SK-N-SH (cell line): ENCODE measurements at regions not wholly inside any gene's neighbourhood (a gene's known extent, or its start where the extent isn't known, plus 50 kb on each side); places are given as distances from the start of the nearest gene placed in this dataset.

ENCODE experiments used
- CTCF ChIA-PET: fragments of 300-600, 350-600 bp; formaldehyde crosslinking; extraction: SDS; loops from one replicate; lab custom pipeline; 2021; lab: Yijun Ruan, JAX
- POLR2A ChIA-PET: fragments of 350-600 bp; sonication (Branson Sonifier 250); formaldehyde crosslinking; extraction: SDS; loops from one replicate; lab custom pipeline; 2020; ENCODE audit warnings: antibody characterized with exemption, inconsistent platforms; lab: Yijun Ruan, JAX
- DNase-seq: peaks from one replicate; pipeline ENCODE4 v3.0.0; 2012
- H2AFZ ChIP-seq: fragments of 200-600 bp; sonication (generic); 2 replicates; pipeline ENCODE4 v1.8.1; 2016; ENCODE audit warnings: antibody characterized with exemption, mild to moderate bottlenecking, low read depth
- H3F3A ChIP-seq: fragments of 200-600 bp; sonication (generic); replicated peaks from 2 replicates; pipeline ENCODE3; 2016; ENCODE audit warnings: antibody characterized with exemption, mild to moderate bottlenecking; ENCODE audit not compliant: insufficient read depth
- H3K27ac ChIP-seq, 2 experiments: fragments of 200-500 bp in 1 of 2; fragments of 200-600 bp in 1 of 2; sonication (Bioruptor generic) in 1 of 2; sonication (generic), shearing (Covaris generic) in 1 of 2; 2 replicates each; pipeline versions ENCODE4 v1.5.1 to v1.6.1; 2014 to 2016; ENCODE audit warnings: low read depth in 2 of 2, inconsistent platforms in 1 of 2, low read length in 1 of 2, mild to moderate bottlenecking in 1 of 2, mixed read lengths in 1 of 2
- H3K27me3 ChIP-seq: fragments of 200-600 bp; sonication (generic), shearing (Covaris generic); 2 replicates; pipeline ENCODE4 v1.6.1; 2016; ENCODE audit warnings: mixed run types; ENCODE audit not compliant: insufficient read depth
- H3K36me3 ChIP-seq, 2 experiments: fragments of 200-500 bp in 1 of 2; fragments of 200-600 bp in 1 of 2; sonication (Bioruptor generic) in 1 of 2; sonication (generic) in 1 of 2; replicated peaks in 1 of 2; 2 replicates each; pipeline versions ENCODE3 to v1.5.1; 2014 to 2016; ENCODE audit warnings: low read length in 1 of 2, mild to moderate bottlenecking in 1 of 2; ENCODE audit not compliant: insufficient read depth in 2 of 2, control insufficient read depth in 1 of 2
- H3K4me1 ChIP-seq, 2 experiments: fragments of 200-500 bp in 1 of 2; fragments of 200-600 bp in 1 of 2; sonication (Bioruptor generic) in 1 of 2; sonication (generic), shearing (Covaris generic) in 1 of 2; 2 replicates each; pipeline versions ENCODE4 v1.5.1 to v1.6.1; 2014 to 2016; ENCODE audit warnings: low read depth in 1 of 2, low read length in 1 of 2, mixed run types in 1 of 2; ENCODE audit not compliant: insufficient read depth in 2 of 2, control insufficient read depth in 1 of 2
- H3K4me2 ChIP-seq: fragments of 200-600 bp; sonication (generic), shearing (Covaris generic); 2 replicates; pipeline ENCODE4 v1.6.1; 2017; ENCODE audit warnings: mixed run types
- H3K4me3 ChIP-seq, 2 experiments: fragments of 200-500 bp in 1 of 2; fragments of 200-600 bp in 1 of 2; sonication (Bioruptor generic) in 1 of 2; sonication (generic), shearing (Covaris generic) in 1 of 2; 2 replicates each; pipeline versions ENCODE4 v1.5.1 to v1.8.1; 2014 to 2016; ENCODE audit warnings: low read depth in 2 of 2, inconsistent platforms in 1 of 2, low read length in 1 of 2, mild to moderate bottlenecking in 1 of 2, mixed read lengths in 1 of 2, moderate library complexity in 1 of 2
- H3K79me2 ChIP-seq: fragments of 200-600 bp; sonication (generic); 2 replicates; pipeline ENCODE4 v1.8.1; 2017; ENCODE audit warnings: mild to moderate bottlenecking; ENCODE audit not compliant: insufficient read depth
- H3K9ac ChIP-seq: fragments of 200-600 bp; sonication (generic); 2 replicates; pipeline ENCODE4 v1.6.1; 2017; ENCODE audit warnings: mixed run types
- H3K9me2 ChIP-seq: fragments of 200-600 bp; sonication (generic); 2 replicates; pipeline ENCODE4 v1.6.1; 2017; ENCODE audit warnings: mixed run types
- H3K9me3 ChIP-seq: fragments of 200-600 bp; sonication (generic); 2 replicates; pipeline ENCODE4 v1.6.1; 2017; ENCODE audit warnings: mixed run types, mild to moderate bottlenecking, moderate library complexity
- H4K20me1 ChIP-seq: fragments of 200-600 bp; sonication (generic); 2 replicates; pipeline ENCODE4 v1.6.1; 2017; ENCODE audit warnings: mild to moderate bottlenecking, mixed run types; ENCODE audit not compliant: insufficient read depth
- FOSL2 ChIP-seq: IDR thresholded peaks from 2 replicates; pipeline ENCODE4 v1.4.0; 2012; ENCODE audit warnings: low read depth, mild to moderate bottlenecking, moderate library complexity, borderline replicate concordance
- GABPA ChIP-seq: IDR thresholded peaks from 2 replicates; pipeline ENCODE4 v1.4.0; 2012; ENCODE audit warnings: low read depth, mild to moderate bottlenecking
- GATA2 ChIP-seq: sonication (generic); formaldehyde crosslinking; IDR thresholded peaks from 2 replicates; pipeline ENCODE4 v1.5.0; 2020; ENCODE audit warnings: mild to moderate bottlenecking, missing genetic modification reagents
- IRF3 ChIP-seq: fragments of 150-350 bp; IDR thresholded peaks from 2 replicates; pipeline ENCODE4 v1.6.1; 2016; ENCODE audit warnings: mild to moderate bottlenecking, low read depth, low read length
- RAD21 ChIP-seq: IDR thresholded peaks from 2 replicates; pipeline ENCODE4 v1.6.1; 2012; ENCODE audit warnings: mild to moderate bottlenecking, low read length
- REST ChIP-seq: IDR thresholded peaks from 2 replicates; pipeline ENCODE4 v1.6.1; 2012; ENCODE audit warnings: mild to moderate bottlenecking, low read depth, low read length, moderate library complexity
- RFX5 ChIP-seq: IDR thresholded peaks from 2 replicates; pipeline ENCODE4 v1.6.1; 2012; ENCODE audit warnings: mild to moderate bottlenecking, improper control_type of control experiment, low read length
- RXRA ChIP-seq: IDR thresholded peaks from 2 replicates; pipeline ENCODE4 v1.4.0; 2012; ENCODE audit warnings: low read depth, mild to moderate bottlenecking, borderline replicate concordance
- YY1 ChIP-seq: IDR thresholded peaks from 2 replicates; pipeline ENCODE4 v1.4.0; 2012; ENCODE audit warnings: low read depth, mild to moderate bottlenecking
- WGBS: methylation state at CpG from one replicate; pipeline ENCODE4 v1.1.6; 2017; ENCODE audit warnings: low lambda C conversion rate; 5-methylcytosine and 5-hydroxymethylcytosine counted together
- TF ChIP-seq, protein P1 (sequence below): IDR thresholded peaks from 2 replicates; pipeline ENCODE4 v1.4.0; 2012; ENCODE audit warnings: low read depth
- TF ChIP-seq, protein P2 (sequence below): fragments of 200-600 bp; sonication (generic); IDR thresholded peaks from 2 replicates; pipeline ENCODE4 v1.6.1; 2017; ENCODE audit warnings: antibody characterized with exemption, mild to moderate bottlenecking, moderate library complexity
- TF ChIP-seq, protein P3 (sequence below): IDR thresholded peaks from 2 replicates; pipeline ENCODE4; 2012
- TF ChIP-seq, protein P4 (sequence below): fragments of 150-350 bp; IDR thresholded peaks from 2 replicates; pipeline ENCODE4 v1.6.1; 2017; ENCODE audit warnings: antibody characterized with exemption, low read length, low read depth, borderline replicate concordance

DNA sequence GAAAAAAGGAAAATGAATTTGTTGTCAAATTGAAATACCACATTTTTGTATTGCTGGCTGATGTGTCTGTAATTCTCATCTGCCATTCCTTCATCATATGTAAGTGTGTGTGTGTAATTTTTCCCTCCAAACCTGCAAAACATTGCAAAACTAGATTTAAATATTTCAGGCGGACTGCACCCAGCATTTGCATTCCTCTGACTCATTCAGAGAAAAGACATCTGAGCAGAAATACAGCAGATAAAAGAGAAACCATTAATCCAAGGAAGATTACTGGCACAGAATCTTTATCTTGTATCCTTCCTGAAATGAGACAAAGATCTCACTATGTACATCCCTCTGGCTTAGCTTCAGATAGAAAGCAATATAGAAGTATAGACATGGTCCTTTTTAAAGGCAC lies 275.3 kb downstream of the TMEM38B start:
- no peaks in the 10 kb centered on the region for H4K20me1 ChIP-seq
- no peaks in the 10 kb centered on the region for H3K9me2 ChIP-seq
- no peaks in the 10 kb centered on the region for H3K36me3 ChIP-seq
- H3K27me3 ChIP-seq, result no peaks in the 10 kb centered on the region
- H3K9me3 ChIP-seq, result no peaks in the 10 kb centered on the region
- no peak for DNase-seq
- H2AFZ ChIP-seq, result no peak overlapping the region
- TF ChIP-seq RXRA, result no peak
- TF ChIP-seq, protein P1, sequence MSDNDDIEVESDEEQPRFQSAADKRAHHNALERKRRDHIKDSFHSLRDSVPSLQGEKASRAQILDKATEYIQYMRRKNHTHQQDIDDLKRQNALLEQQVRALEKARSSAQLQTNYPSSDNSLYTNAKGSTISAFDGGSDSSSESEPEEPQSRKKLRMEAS, result no peak
- TF ChIP-seq, protein P2, sequence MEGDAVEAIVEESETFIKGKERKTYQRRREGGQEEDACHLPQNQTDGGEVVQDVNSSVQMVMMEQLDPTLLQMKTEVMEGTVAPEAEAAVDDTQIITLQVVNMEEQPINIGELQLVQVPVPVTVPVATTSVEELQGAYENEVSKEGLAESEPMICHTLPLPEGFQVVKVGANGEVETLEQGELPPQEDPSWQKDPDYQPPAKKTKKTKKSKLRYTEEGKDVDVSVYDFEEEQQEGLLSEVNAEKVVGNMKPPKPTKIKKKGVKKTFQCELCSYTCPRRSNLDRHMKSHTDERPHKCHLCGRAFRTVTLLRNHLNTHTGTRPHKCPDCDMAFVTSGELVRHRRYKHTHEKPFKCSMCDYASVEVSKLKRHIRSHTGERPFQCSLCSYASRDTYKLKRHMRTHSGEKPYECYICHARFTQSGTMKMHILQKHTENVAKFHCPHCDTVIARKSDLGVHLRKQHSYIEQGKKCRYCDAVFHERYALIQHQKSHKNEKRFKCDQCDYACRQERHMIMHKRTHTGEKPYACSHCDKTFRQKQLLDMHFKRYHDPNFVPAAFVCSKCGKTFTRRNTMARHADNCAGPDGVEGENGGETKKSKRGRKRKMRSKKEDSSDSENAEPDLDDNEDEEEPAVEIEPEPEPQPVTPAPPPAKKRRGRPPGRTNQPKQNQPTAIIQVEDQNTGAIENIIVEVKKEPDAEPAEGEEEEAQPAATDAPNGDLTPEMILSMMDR, result no peak
- TF ChIP-seq FOSL2, result no peak
- TF ChIP-seq YY1, result no peak
- TF ChIP-seq, protein P3, sequence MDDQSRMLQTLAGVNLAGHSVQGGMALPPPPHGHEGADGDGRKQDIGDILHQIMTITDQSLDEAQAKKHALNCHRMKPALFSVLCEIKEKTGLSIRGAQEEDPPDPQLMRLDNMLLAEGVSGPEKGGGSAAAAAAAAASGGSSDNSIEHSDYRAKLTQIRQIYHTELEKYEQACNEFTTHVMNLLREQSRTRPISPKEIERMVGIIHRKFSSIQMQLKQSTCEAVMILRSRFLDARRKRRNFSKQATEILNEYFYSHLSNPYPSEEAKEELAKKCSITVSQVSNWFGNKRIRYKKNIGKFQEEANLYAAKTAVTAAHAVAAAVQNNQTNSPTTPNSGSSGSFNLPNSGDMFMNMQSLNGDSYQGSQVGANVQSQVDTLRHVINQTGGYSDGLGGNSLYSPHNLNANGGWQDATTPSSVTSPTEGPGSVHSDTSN, result no peak
- no peak for TF ChIP-seq GATA2 (CRISPR knock-in tag)
- TF ChIP-seq, protein P4, sequence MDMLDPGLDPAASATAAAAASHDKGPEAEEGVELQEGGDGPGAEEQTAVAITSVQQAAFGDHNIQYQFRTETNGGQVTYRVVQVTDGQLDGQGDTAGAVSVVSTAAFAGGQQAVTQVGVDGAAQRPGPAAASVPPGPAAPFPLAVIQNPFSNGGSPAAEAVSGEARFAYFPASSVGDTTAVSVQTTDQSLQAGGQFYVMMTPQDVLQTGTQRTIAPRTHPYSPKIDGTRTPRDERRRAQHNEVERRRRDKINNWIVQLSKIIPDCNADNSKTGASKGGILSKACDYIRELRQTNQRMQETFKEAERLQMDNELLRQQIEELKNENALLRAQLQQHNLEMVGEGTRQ, result no peak
- TF ChIP-seq RAD21, result no peak
- TF ChIP-seq IRF3, result no peak
- TF ChIP-seq, all 33 proteins: peak for 0
- Histone ChIP-seq H3K4me3 (no peak overlapping the region), H3K4me2 (no peak overlapping the region), H3K27ac (no peak overlapping the region), H3F3A (no peaks in the 10 kb centered on the region), H3K9ac (no peak overlapping the region), H3K79me2 (no peaks in the 10 kb centered on the region), H3K4me1 (peaks cover 0 to under 1% of the 10 kb centered on the region in 2 experiments; a peak in 1 of 4 replicates)
- ChIA-PET CTCF (interaction anchor here (0.8 kb wide), 1 partner anchor 31 kb away, joined by 3 read pairs; no protein-coding TSS in a partner anchor), POLR2A (no interaction called here)
- 12% methylated on average over 1 of the region's 1 CpG for WGBS

- no peak for TF ChIP-seq REST
- no peak for TF ChIP-seq GABPA
- no peak for TF ChIP-seq RFX5
- TF ChIP-seq RXRA, result no peak
- TF ChIP-seq, protein P4, result no peak
- TF ChIP-seq, all 33 proteins: peak for 0
- no peak overlapping the region for H3K27ac ChIP-seq
- no peaks in the 10 kb centered on the region for H3K79me2 ChIP-seq
- no peaks in the 10 kb centered on the region for H3K27me3 ChIP-seq
- H3K4me3 ChIP-seq, result no peak overlapping the region
- CTCF ChIA-PET, result no interaction called here
- H3K9ac ChIP-seq, result no peak overlapping the region
- no peaks in the 10 kb centered on the region for H3F3A ChIP-seq
- no peak for DNase-seq
- POLR2A ChIA-PET, result no interaction called here
- H3K9me2 ChIP-seq, result no peaks in the 10 kb centered on the region
- H2AFZ ChIP-seq, result no peak overlapping the region
- H3K4me2 ChIP-seq, result no peak overlapping the region
- no peaks in the 10 kb centered on the region for H4K20me1 ChIP-seq
- H3K4me1 ChIP-seq, result peaks cover 0 to 5% of the 10 kb centered on the region in 2 experiments; a peak in 2 of 4 replicates
- no peaks in the 10 kb centered on the region for H3K9me3 ChIP-seq
- H3K36me3 ChIP-seq, result no peaks in the 10 kb centered on the region
- WGBS, result 27% methylated on average over 2 of the region's 2 CpGs
Measured at GRCh38 chr9:105971986-105972385, 277.6 kb downstream of the TMEM38B start.
